GM12878 (cell line): ENCODE measurements at regions not wholly inside any gene's neighbourhood (a gene's known extent, or its start where the extent isn't known, plus 50 kb on each side); places are given as distances from the start of the nearest gene placed in this dataset.

ENCODE experiments used
- CBX3 ChIP-seq: fragments of 200-600 bp; sonication (generic); IDR thresholded peaks from 2 replicates; pipeline ENCODE4 v1.6.1; 2016; ENCODE audit warnings: low read depth, borderline replicate concordance
- EZH2 ChIP-seq: IDR thresholded peaks from 2 replicates; pipeline ENCODE4 v1.6.1; 2012; ENCODE audit warnings: low read depth, mild to moderate bottlenecking, control low read depth, inconsistent platforms, low read length, borderline replicate concordance; ENCODE audit not compliant: control insufficient read depth
- MXI1 ChIP-seq: fragments of 150-350 bp; IDR thresholded peaks from 2 replicates; pipeline ENCODE4 v1.6.1; 2011; ENCODE audit warnings: low read depth, mild to moderate bottlenecking, inconsistent platforms, low read length, improper control_type of control experiment
- MYC ChIP-seq: IDR thresholded peaks from 2 replicates; pipeline ENCODE4 v1.6.1; 2011; ENCODE audit warnings: mild to moderate bottlenecking, low read length, moderate library complexity, inconsistent platforms; ENCODE audit not compliant: insufficient read depth, insufficient replicate concordance, insufficient read length, severe bottlenecking
- NR2C2 ChIP-seq: IDR thresholded peaks from 2 replicates; pipeline ENCODE4 v1.6.1; 2011; ENCODE audit warnings: borderline replicate concordance, low read depth; ENCODE audit not compliant: control insufficient read depth, insufficient read length
- POLR2AphosphoS5 ChIP-seq: IDR thresholded peaks from 2 replicates; pipeline ENCODE4 v1.6.1; 2011; ENCODE audit warnings: mild to moderate bottlenecking, low read length, inconsistent platforms
- SRF ChIP-seq, 2 experiments: IDR thresholded peaks; 2 replicates each; pipeline ENCODE4 v1.6.1; 2011; ENCODE audit warnings: low read depth in 2 of 2, low read length in 2 of 2, mild to moderate bottlenecking in 1 of 2, moderate library complexity in 1 of 2
- SUZ12 ChIP-seq: fragments of 200-600 bp; sonication (generic); IDR thresholded peaks from one replicate; pipeline ENCODE4 v1.6.1; 2018; ENCODE audit warnings: antibody characterized with exemption, mild to moderate bottlenecking; ENCODE audit not compliant: unreplicated experiment
- TCF12 ChIP-seq: IDR thresholded peaks from 2 replicates; pipeline ENCODE4 v1.6.1; 2011; ENCODE audit warnings: low read depth, mild to moderate bottlenecking, low read length
- ZNF24 ChIP-seq: fragments of 450-650 bp; IDR thresholded peaks from 2 replicates; pipeline ENCODE4 v1.6.1; 2017; ENCODE audit warnings: antibody characterized with exemption, mild to moderate bottlenecking
- ZZZ3 ChIP-seq: IDR thresholded peaks from 2 replicates; pipeline ENCODE4 v1.6.1; 2011; ENCODE audit warnings: low read depth; ENCODE audit not compliant: control insufficient read depth, insufficient read length
- TF ChIP-seq, protein P1 (sequence below), 3 experiments: IDR thresholded peaks in 2 of 3; conservative IDR thresholded peaks in 1 of 3; 2 replicates each; pipeline ENCODE4 v1.5.1; 2011; ENCODE audit warnings: low read depth in 3 of 3, low read length in 3 of 3, mild to moderate bottlenecking in 3 of 3, control low read depth in 2 of 3, moderate library complexity in 2 of 3, inconsistent platforms in 1 of 3, mixed read lengths in 1 of 3; ENCODE audit not compliant: control insufficient read depth in 2 of 3, insufficient read depth in 1 of 3; ENCODE audit errors: extremely low read depth in 1 of 3
- TF ChIP-seq, protein P2 (sequence below): IDR thresholded peaks from 2 replicates; pipeline ENCODE4 v1.6.1; 2012; ENCODE audit warnings: low read depth, low read length, improper control_type of control experiment
- TF ChIP-seq, protein P3 (sequence below): fragments of 450-650 bp; IDR thresholded peaks from 2 replicates; pipeline ENCODE4 v1.6.1; 2018; ENCODE audit warnings: borderline replicate concordance, mild to moderate bottlenecking; ENCODE audit not compliant: partially characterized antibody

DNA sequence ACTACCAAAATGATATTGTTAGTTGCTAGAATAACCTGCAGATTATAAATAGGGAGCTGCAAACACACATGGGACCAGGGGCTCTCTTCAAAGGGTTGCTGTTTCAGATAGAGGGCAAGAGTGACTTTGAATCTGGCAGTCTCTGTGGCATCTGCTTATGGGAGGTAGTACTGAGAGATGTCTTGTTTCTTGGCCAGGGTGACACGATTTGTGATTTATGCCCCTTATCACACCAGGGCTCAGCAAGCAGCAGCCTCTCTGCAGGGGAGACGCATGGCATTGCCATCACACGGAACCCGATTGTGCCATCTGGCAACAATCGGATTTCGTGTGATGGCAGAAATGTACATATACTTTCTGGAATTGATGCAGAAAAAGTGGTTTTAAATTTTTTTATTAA is 615.6 kb downstream of the ZNF608 start:
- TF ChIP-seq ZZZ3 (no peak), EZH2 (no peak), MYC (no peak), CBX3 (no peak), ZNF24 (no peak), POLR2AphosphoS5 (no peak), SUZ12 (no peak), MXI1 (no peak), SRF (IDR thresholded peaks at IDR 0.05; ENCODE audit: low read depth in 2 of 2, low read length in 2 of 2) (no peak), TCF12 (no peak), NR2C2 (no peak)
- TF ChIP-seq, protein P1, sequence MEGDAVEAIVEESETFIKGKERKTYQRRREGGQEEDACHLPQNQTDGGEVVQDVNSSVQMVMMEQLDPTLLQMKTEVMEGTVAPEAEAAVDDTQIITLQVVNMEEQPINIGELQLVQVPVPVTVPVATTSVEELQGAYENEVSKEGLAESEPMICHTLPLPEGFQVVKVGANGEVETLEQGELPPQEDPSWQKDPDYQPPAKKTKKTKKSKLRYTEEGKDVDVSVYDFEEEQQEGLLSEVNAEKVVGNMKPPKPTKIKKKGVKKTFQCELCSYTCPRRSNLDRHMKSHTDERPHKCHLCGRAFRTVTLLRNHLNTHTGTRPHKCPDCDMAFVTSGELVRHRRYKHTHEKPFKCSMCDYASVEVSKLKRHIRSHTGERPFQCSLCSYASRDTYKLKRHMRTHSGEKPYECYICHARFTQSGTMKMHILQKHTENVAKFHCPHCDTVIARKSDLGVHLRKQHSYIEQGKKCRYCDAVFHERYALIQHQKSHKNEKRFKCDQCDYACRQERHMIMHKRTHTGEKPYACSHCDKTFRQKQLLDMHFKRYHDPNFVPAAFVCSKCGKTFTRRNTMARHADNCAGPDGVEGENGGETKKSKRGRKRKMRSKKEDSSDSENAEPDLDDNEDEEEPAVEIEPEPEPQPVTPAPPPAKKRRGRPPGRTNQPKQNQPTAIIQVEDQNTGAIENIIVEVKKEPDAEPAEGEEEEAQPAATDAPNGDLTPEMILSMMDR (IDR thresholded peaks at IDR 0.05 in 2 of 3, conservative IDR thresholded peaks at IDR 0.05 in 1 of 3; ENCODE audit: control insufficient read depth in 2 of 3, extremely low read depth in 1 of 3, insufficient read depth in 1 of 3, low read depth in 3 of 3, low read length in 3 of 3) = no peak
- TF ChIP-seq, protein P2, sequence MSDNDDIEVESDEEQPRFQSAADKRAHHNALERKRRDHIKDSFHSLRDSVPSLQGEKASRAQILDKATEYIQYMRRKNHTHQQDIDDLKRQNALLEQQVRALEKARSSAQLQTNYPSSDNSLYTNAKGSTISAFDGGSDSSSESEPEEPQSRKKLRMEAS = no peak
- TF ChIP-seq, protein P3, sequence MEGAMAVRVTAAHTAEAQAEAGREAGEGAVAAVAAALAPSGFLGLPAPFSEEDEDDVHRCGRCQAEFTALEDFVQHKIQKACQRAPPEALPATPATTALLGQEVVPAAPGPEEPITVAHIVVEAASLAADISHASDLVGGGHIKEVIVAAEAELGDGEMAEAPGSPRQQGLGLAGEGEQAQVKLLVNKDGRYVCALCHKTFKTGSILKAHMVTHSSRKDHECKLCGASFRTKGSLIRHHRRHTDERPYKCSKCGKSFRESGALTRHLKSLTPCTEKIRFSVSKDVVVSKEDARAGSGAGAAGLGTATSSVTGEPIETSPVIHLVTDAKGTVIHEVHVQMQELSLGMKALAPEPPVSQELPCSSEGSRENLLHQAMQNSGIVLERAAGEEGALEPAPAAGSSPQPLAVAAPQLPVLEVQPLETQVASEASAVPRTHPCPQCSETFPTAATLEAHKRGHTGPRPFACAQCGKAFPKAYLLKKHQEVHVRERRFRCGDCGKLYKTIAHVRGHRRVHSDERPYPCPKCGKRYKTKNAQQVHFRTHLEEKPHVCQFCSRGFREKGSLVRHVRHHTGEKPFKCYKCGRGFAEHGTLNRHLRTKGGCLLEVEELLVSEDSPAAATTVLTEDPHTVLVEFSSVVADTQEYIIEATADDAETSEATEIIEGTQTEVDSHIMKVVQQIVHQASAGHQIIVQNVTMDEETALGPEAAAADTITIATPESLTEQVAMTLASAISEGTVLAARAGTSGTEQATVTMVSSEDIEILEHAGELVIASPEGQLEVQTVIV = no peak
